NB4 (cell line): ENCODE measurements at regions not wholly inside any gene's neighbourhood (a gene's known extent, or its start where the extent isn't known, plus 50 kb on each side); places are given as distances from the start of the nearest gene placed in this dataset.

Experiments
- MYC ChIP-seq: IDR thresholded peaks from 2 replicates; pipeline ENCODE4 v1.6.1; 2011; ENCODE audit warnings: low read depth, low read length
- POLR2A ChIP-seq: IDR thresholded peaks from 2 replicates; pipeline ENCODE4 v1.6.1; 2011; ENCODE audit warnings: mild to moderate bottlenecking; ENCODE audit not compliant: insufficient read length; ENCODE audit errors: extremely low read depth
- TF ChIP-seq, protein P1 (sequence below): IDR thresholded peaks from one replicate; pipeline ENCODE4 v1.5.1; 2012; ENCODE audit warnings: low read depth, low read length

DNA sequence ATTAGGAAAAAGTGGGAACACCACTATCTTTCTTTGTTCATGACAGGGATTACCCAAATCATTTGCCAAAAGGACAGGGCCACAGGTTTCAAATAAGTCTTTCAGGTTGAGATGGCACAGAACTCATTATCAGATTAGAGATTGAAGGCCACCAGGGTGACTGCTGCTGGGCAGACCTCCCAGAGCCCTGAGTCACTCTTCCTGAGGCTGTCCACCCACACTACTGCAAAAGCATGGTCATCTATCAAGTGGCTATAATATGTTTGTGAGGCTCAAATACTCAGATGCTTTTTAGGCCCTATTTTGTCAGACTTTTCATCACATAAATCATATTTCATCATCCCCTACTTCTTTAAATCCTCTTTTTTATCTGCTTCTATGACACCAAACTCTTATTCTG, 155.3 kb upstream of the CCDC196 start:
- TF ChIP-seq, protein P1, sequence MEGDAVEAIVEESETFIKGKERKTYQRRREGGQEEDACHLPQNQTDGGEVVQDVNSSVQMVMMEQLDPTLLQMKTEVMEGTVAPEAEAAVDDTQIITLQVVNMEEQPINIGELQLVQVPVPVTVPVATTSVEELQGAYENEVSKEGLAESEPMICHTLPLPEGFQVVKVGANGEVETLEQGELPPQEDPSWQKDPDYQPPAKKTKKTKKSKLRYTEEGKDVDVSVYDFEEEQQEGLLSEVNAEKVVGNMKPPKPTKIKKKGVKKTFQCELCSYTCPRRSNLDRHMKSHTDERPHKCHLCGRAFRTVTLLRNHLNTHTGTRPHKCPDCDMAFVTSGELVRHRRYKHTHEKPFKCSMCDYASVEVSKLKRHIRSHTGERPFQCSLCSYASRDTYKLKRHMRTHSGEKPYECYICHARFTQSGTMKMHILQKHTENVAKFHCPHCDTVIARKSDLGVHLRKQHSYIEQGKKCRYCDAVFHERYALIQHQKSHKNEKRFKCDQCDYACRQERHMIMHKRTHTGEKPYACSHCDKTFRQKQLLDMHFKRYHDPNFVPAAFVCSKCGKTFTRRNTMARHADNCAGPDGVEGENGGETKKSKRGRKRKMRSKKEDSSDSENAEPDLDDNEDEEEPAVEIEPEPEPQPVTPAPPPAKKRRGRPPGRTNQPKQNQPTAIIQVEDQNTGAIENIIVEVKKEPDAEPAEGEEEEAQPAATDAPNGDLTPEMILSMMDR: no peak
- no peak for TF ChIP-seq MYC
- no peak for TF ChIP-seq POLR2A
